GM13976 (cell line): ENCODE measurements at regions not wholly inside any gene's neighbourhood (a gene's known extent, or its start where the extent isn't known, plus 50 kb on each side); places are given as distances from the start of the nearest gene placed in this dataset.

Experiments
- DNase-seq: peaks from one replicate; pipeline ENCODE4 v3.0.0; 2012; ENCODE audit warnings: low spot score
- CTCF ChIP-seq: IDR thresholded peaks from 2 replicates; pipeline ENCODE4 v1.5.1; 2012; ENCODE audit warnings: borderline replicate concordance, mild to moderate bottlenecking; ENCODE audit not compliant: insufficient read depth; ENCODE audit errors: extremely low read depth, missing control alignments, control extremely low read depth
- in situ Hi-C: fragments of 300-500 bp; cut with MboI; formaldehyde crosslinking; loops from one replicate; pipeline ENCODE4 v1.12.0; 2022; ENCODE audit warnings: low sequenced_read_pairs, mixed read lengths, inconsistent platforms; ENCODE audit not compliant: unreplicated experiment

GRCh38 chrX:40402831-40403533 is 177.8 kb upstream of the ATP6AP2 start:
- no peak for TF ChIP-seq CTCF
- no peak for DNase-seq
- in situ Hi-C loops = no loop called here

- no peak for TF ChIP-seq CTCF
- no peak for DNase-seq
- in situ Hi-C loops = no loop called here
Observed at GRCh38 chrX:40395102-40395501, 185.7 kb upstream of the ATP6AP2 start.

- DNase-seq = no peak
- no peak for TF ChIP-seq CTCF
- in situ Hi-C loops = no loop called here
Observed at GRCh38 chrX:40394302-40394701, 186.5 kb upstream of the ATP6AP2 start.

- no peak for DNase-seq
- no peak for TF ChIP-seq CTCF
- in situ Hi-C loops = no loop called here
Observed at GRCh38 chrX:40392599-40392998, 188.2 kb upstream of the ATP6AP2 start.

- in situ Hi-C loops = no loop called here
- no peak for DNase-seq
- TF ChIP-seq CTCF = no peak
Observed at GRCh38 chrX:40391662-40392061, 189.1 kb upstream of the ATP6AP2 start.

- TF ChIP-seq CTCF = no peak
- in situ Hi-C loops = no loop called here
- DNase-seq = no peak
Observed at GRCh38 chrX:40389555-40389954, 191.2 kb upstream of the ATP6AP2 start.
